Hepatocyte (in vitro differentiated cells): ENCODE measurements at regions not wholly inside any gene's neighbourhood (a gene's known extent, or its start where the extent isn't known, plus 50 kb on each side); places are given as distances from the start of the nearest gene placed in this dataset.

Experiments
- CTCF ChIP-seq: fragments of 200-600 bp; sonication (generic); IDR thresholded peaks from 2 replicates; pipeline ENCODE4 v1.5.1; 2016; ENCODE audit warnings: antibody characterized with exemption, mild to moderate bottlenecking; ENCODE audit not compliant: poor library complexity
- EZH2 ChIP-seq: fragments of 200-600 bp; sonication (generic); IDR thresholded peaks from 2 replicates; pipeline ENCODE4 v1.6.1; 2016; ENCODE audit warnings: antibody characterized with exemption, mild to moderate bottlenecking, borderline replicate concordance
- EZH2phosphoT487 ChIP-seq: fragments of 200-600 bp; sonication (generic); IDR thresholded peaks from one replicate; pipeline ENCODE4 v1.6.1; 2018; ENCODE audit warnings: antibody characterized with exemption, mild to moderate bottlenecking, low read depth, moderate library complexity; ENCODE audit not compliant: unreplicated experiment, severe bottlenecking

- TF ChIP-seq CTCF (no peak), EZH2 (no peak), EZH2phosphoT487 (no peak)
Measured at GRCh38 chr1:234840253-234840652, 230.3 kb upstream of the IRF2BP2 start.
